Esophagus muscularis mucosa (tissue), 4 donors: ENCODE measurements at regions not wholly inside any gene's neighbourhood (a gene's known extent, or its start where the extent isn't known, plus 50 kb on each side); places are given as distances from the start of the nearest gene placed in this dataset.

Experiments used
- EP300 ChIP-seq: sonication (generic); formaldehyde crosslinking; IDR thresholded peaks from one replicate; pipeline ENCODE4 v1.6.1; 2017; ENCODE audit warnings: antibody characterized with exemption
- POLR2AphosphoS5 ChIP-seq, 2 donors: sonication (generic); formaldehyde crosslinking; IDR thresholded peaks; one replicate each; pipeline ENCODE4 v1.6.1; 2017; ENCODE audit warnings: antibody characterized with exemption in 2 of 2
- TF ChIP-seq, protein P1 (sequence below), 3 experiments: fragments of 200-600 bp in 2 of 3; fragments of 450-650 bp in 1 of 3; sonication (generic) in 2 of 3; IDR thresholded peaks; one replicate each; pipeline ENCODE4 v1.5.1; 2017 to 2019; ENCODE audit warnings: antibody characterized with exemption in 3 of 3, mild to moderate bottlenecking in 2 of 3, moderate library complexity in 1 of 3

DNA sequence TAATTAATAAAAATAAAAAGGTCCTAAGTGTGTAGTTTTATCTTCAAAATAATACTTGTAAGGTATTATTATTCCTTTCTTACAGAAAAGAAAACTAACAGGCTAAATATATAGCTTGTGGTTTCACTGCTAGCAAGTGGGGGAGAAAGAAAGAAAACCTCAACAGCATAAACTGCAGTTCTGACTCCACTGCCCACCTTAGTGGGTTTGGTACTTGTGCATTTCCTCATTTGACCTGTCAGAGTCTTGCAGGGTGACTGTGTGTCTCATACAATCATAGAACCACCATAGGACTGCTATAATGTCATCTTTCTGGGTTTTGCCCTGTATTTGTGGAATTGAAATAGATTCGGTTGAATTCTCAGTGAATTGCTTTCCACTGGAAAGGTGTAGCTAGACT is 94.7 kb upstream of the PUDP start:
- TF ChIP-seq EP300 (no peak), POLR2AphosphoS5 (IDR thresholded peaks at IDR 0.05) (no peak)
- TF ChIP-seq, protein P1, sequence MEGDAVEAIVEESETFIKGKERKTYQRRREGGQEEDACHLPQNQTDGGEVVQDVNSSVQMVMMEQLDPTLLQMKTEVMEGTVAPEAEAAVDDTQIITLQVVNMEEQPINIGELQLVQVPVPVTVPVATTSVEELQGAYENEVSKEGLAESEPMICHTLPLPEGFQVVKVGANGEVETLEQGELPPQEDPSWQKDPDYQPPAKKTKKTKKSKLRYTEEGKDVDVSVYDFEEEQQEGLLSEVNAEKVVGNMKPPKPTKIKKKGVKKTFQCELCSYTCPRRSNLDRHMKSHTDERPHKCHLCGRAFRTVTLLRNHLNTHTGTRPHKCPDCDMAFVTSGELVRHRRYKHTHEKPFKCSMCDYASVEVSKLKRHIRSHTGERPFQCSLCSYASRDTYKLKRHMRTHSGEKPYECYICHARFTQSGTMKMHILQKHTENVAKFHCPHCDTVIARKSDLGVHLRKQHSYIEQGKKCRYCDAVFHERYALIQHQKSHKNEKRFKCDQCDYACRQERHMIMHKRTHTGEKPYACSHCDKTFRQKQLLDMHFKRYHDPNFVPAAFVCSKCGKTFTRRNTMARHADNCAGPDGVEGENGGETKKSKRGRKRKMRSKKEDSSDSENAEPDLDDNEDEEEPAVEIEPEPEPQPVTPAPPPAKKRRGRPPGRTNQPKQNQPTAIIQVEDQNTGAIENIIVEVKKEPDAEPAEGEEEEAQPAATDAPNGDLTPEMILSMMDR (IDR thresholded peaks at IDR 0.05), result no peak
